ENCODE measurements at regions not wholly inside any gene's neighbourhood (a gene's known extent, or its start where the extent isn't known, plus 50 kb on each side); places are given as distances from the start of the nearest gene placed in this dataset.
"Not testable (repeated sequence)": the region's sequence is repeated elsewhere in the genome, so short reads cannot be mapped to it uniquely, and the experiment has no call there.

GRCh38 chr2:111381530-111382306 is 261.0 kb downstream of the BCL2L11 start:
- DNase-seq (ENCODE audit: low read depth in 1 of 2, low spot score in 2 of 2); H3K4me3 ChIP-seq; H3K9me3 ChIP-seq (replicated peaks); H3K27ac ChIP-seq; H3K36me3 ChIP-seq; H3K4me1 ChIP-seq (replicated peaks); H3K27me3 ChIP-seq (replicated peaks): not testable (repeated sequence)

- H3K27ac ChIP-seq; H3K36me3 ChIP-seq; DNase-seq (ENCODE audit: low read depth in 1 of 2, low spot score in 2 of 2); H3K4me3 ChIP-seq; H3K9me3 ChIP-seq (replicated peaks); H3K4me1 ChIP-seq (replicated peaks); H3K27me3 ChIP-seq (replicated peaks): not testable (repeated sequence)
Measured at GRCh38 chr2:111382507-111382906, 261.8 kb downstream of the BCL2L11 start.

GRCh38 chr2:111383311-111383710 is 262.6 kb downstream of the BCL2L11 start:
- DNase-seq (ENCODE audit: low read depth in 1 of 2, low spot score in 2 of 2); H3K36me3 ChIP-seq; H3K27me3 ChIP-seq (replicated peaks); H3K4me3 ChIP-seq; H3K4me1 ChIP-seq (replicated peaks); H3K27ac ChIP-seq; H3K9me3 ChIP-seq (replicated peaks): not testable (repeated sequence)

GRCh38 chr2:111385226-111385957 is 264.7 kb downstream of the BCL2L11 start:
- H3K27me3 ChIP-seq (replicated peaks); H3K4me3 ChIP-seq; H3K27ac ChIP-seq; H3K4me1 ChIP-seq (replicated peaks); H3K36me3 ChIP-seq; DNase-seq (ENCODE audit: low read depth in 1 of 2, low spot score in 2 of 2); H3K9me3 ChIP-seq (replicated peaks): not testable (repeated sequence)

GRCh38 chr2:111390605-111391004 is 269.9 kb downstream of the BCL2L11 start:
- not testable (repeated sequence) for DNase-seq (ENCODE audit: low read depth in 1 of 2, low spot score in 2 of 2)

GRCh38 chr2:111395350-111396128 is 274.8 kb downstream of the BCL2L11 start:
- not testable (repeated sequence) for H3K27ac ChIP-seq; H3K36me3 ChIP-seq; H3K9me3 ChIP-seq (replicated peaks); H3K27me3 ChIP-seq (replicated peaks); DNase-seq (ENCODE audit: low read depth in 1 of 2, low spot score in 2 of 2); H3K4me1 ChIP-seq (replicated peaks); H3K4me3 ChIP-seq

More at GRCh38 chr2:111390605-111391004, 269.9 kb downstream of the BCL2L11 start:
- H3K27ac ChIP-seq; H3K4me1 ChIP-seq (replicated peaks); H3K9me3 ChIP-seq (replicated peaks); H3K27me3 ChIP-seq (replicated peaks); H3K36me3 ChIP-seq; H3K4me3 ChIP-seq: not testable (repeated sequence)

- not testable (repeated sequence) for H3K27ac ChIP-seq; H3K4me3 ChIP-seq; H3K27me3 ChIP-seq (replicated peaks); H3K36me3 ChIP-seq; H3K9me3 ChIP-seq (replicated peaks); DNase-seq (ENCODE audit: low read depth in 1 of 2, low spot score in 2 of 2); H3K4me1 ChIP-seq (replicated peaks)
Measured at GRCh38 chr2:111400598-111401253, 280.0 kb downstream of the BCL2L11 start.

GRCh38 chr2:111401270-111402140 is 280.8 kb downstream of the BCL2L11 start:
- not testable (repeated sequence) for H3K27ac ChIP-seq; H3K9me3 ChIP-seq (replicated peaks); DNase-seq (ENCODE audit: low read depth in 1 of 2, low spot score in 2 of 2); H3K27me3 ChIP-seq (replicated peaks); H3K4me1 ChIP-seq (replicated peaks); H3K4me3 ChIP-seq; H3K36me3 ChIP-seq

GRCh38 chr2:111402450-111402849 is 281.7 kb downstream of the BCL2L11 start:
- H3K9me3 ChIP-seq (replicated peaks); H3K27me3 ChIP-seq (replicated peaks); H3K4me1 ChIP-seq (replicated peaks); H3K27ac ChIP-seq; DNase-seq (ENCODE audit: low read depth in 1 of 2, low spot score in 2 of 2); H3K36me3 ChIP-seq; H3K4me3 ChIP-seq: not testable (repeated sequence)

GRCh38 chr2:111403287-111403686 is 282.6 kb downstream of the BCL2L11 start:
- H3K4me3 ChIP-seq; H3K4me1 ChIP-seq (replicated peaks); H3K27ac ChIP-seq; H3K36me3 ChIP-seq; H3K27me3 ChIP-seq (replicated peaks); H3K9me3 ChIP-seq (replicated peaks); DNase-seq (ENCODE audit: low read depth in 1 of 2, low spot score in 2 of 2): not testable (repeated sequence)

- not testable (repeated sequence) for H3K9me3 ChIP-seq (replicated peaks); H3K27ac ChIP-seq; H3K4me1 ChIP-seq (replicated peaks); DNase-seq (ENCODE audit: low read depth in 1 of 2, low spot score in 2 of 2); H3K27me3 ChIP-seq (replicated peaks); H3K4me3 ChIP-seq; H3K36me3 ChIP-seq
Measured at GRCh38 chr2:111406616-111407015, 285.9 kb downstream of the BCL2L11 start.

- H3K9me3 ChIP-seq (replicated peaks); H3K27me3 ChIP-seq (replicated peaks); DNase-seq (ENCODE audit: low read depth in 1 of 2, low spot score in 2 of 2); H3K4me1 ChIP-seq (replicated peaks); H3K36me3 ChIP-seq; H3K4me3 ChIP-seq; H3K27ac ChIP-seq: not testable (repeated sequence)
Measured at GRCh38 chr2:111407632-111408194, 287.0 kb downstream of the BCL2L11 start.

All from SJSA1 (cell line).